Gastrocnemius medialis (tissue), 4 donors: ENCODE measurements at regions not wholly inside any gene's neighbourhood (a gene's known extent, or its start where the extent isn't known, plus 50 kb on each side); places are given as distances from the start of the nearest gene placed in this dataset.

Experiments
- ATAC-seq, 2 donors: fragments of 150-250 bp; one replicate each; pipeline ENCODE4 v1.9.1; 2016
- DNase-seq, 2 donors: peaks; one replicate each; pipeline ENCODE4 v3.0.0-alpha.2; 2019
- H3K27ac ChIP-seq, 4 donors: fragments of 200-600 bp; sonication (generic); 1 replicate in 1 of 4; 2 replicates in 3 of 4; pipeline ENCODE4 v1.5.1; 2016 to 2018; ENCODE audit warnings: mild to moderate bottlenecking in 2 of 4, moderate library complexity in 1 of 4
- H3K27me3 ChIP-seq, 3 donors: fragments of 200-600 bp; sonication (generic) in 2 of 3; 1 replicate in 1 of 3; 2 replicates in 2 of 3; pipeline versions ENCODE4 v1.5.1 to v1.6.0; 2016 to 2019; ENCODE audit warnings: mild to moderate bottlenecking in 1 of 3, moderate library complexity in 1 of 3
- H3K36me3 ChIP-seq, 2 donors: fragments of 200-600 bp; sonication (generic) in 1 of 2; one replicate each; pipeline ENCODE4 v1.5.1; 2017 to 2018
- H3K4me1 ChIP-seq, 2 donors: fragments of 200-600 bp; sonication (generic) in 1 of 2; one replicate each; pipeline ENCODE4 v1.5.1; 2016 to 2017; ENCODE audit warnings: mild to moderate bottlenecking in 2 of 2
- H3K4me3 ChIP-seq, 4 donors: fragments of 200-600 bp; sonication (generic) in 3 of 4; 1 replicate in 1 of 4; 2 replicates in 3 of 4; pipeline ENCODE4 v1.5.1; 2016 to 2019; ENCODE audit warnings: mild to moderate bottlenecking in 2 of 4
- H3K9me3 ChIP-seq, 3 donors: fragments of 200-600 bp; sonication (generic) in 2 of 3; 1 replicate in 1 of 3; 2 replicates in 2 of 3; pipeline ENCODE4 v1.5.1; 2016 to 2019
- CTCF ChIP-seq, 5 experiments: fragments of 450-650 bp in 3 of 5; fragments of 200-600 bp in 2 of 5; sonication (generic) in 2 of 5; IDR thresholded peaks in 4 of 5; conservative IDR thresholded peaks in 1 of 5; 1 replicate in 4 of 5; 2 replicates in 1 of 5; pipeline ENCODE4 v1.5.1; 2016 to 2019; ENCODE audit warnings: antibody characterized with exemption in 5 of 5, mild to moderate bottlenecking in 3 of 5, moderate library complexity in 3 of 5
- POLR2A ChIP-seq, 2 donors: fragments of 450-650 bp; IDR thresholded peaks; one replicate each; pipeline ENCODE4 v1.6.1; 2017; ENCODE audit warnings: antibody characterized with exemption in 2 of 2, mild to moderate bottlenecking in 2 of 2, moderate library complexity in 2 of 2
- in situ Hi-C, 4 donors: fragments of 200-750 bp; cut with MboI; loops; one replicate each; pipeline versions ENCODE4 v1.15.0 to v1.8.0; 2017; ENCODE audit warnings: low sequenced_read_pairs in 4 of 4
- intact Hi-C: fragments of 100-400 bp; cut with DNase I; formaldehyde crosslinking; loops from one replicate; pipeline ENCODE4 v1.15.1; 2023; ENCODE audit warnings: low total_unique reads

- no peaks in the 10 kb centered on the region for H3K4me1 ChIP-seq
- no peaks in the 10 kb centered on the region for H3K36me3 ChIP-seq
- H3K9me3 ChIP-seq, result peaks cover 0 to 5% (median 0%) of the 10 kb centered on the region in 3 donors
- DNase-seq (no peak), ATAC-seq (no peak)
- no peaks in the 10 kb centered on the region for H3K27me3 ChIP-seq
- TF ChIP-seq POLR2A (IDR thresholded peaks at IDR 0.05) (no peak), CTCF (IDR thresholded peaks at IDR 0.05 in 4 of 5, conservative IDR thresholded peaks at IDR 0.05 in 1 of 5) (no peak)
- intact Hi-C loops, result no loop called here
- H3K27ac ChIP-seq, result no peak overlapping the region
- H3K4me3 ChIP-seq, result no peak overlapping the region
- in situ Hi-C loops, result no loop called here
Measured at GRCh38 chr6:44527181-44527580, 139.7 kb downstream of the CDC5L start.

- H3K36me3 ChIP-seq, result no peaks in the 10 kb centered on the region
- in situ Hi-C loops (no loop called here), intact Hi-C loops (no loop called here)
- ATAC-seq (no peak), DNase-seq (no peak)
- H3K27me3 ChIP-seq, result no peaks in the 10 kb centered on the region
- no peak overlapping the region for H3K27ac ChIP-seq
- H3K9me3 ChIP-seq, result peaks cover 0 to 5% (median 0%) of the 10 kb centered on the region in 3 donors
- no peak for TF ChIP-seq POLR2A (IDR thresholded peaks at IDR 0.05)
- no peak for TF ChIP-seq CTCF (IDR thresholded peaks at IDR 0.05 in 4 of 5, conservative IDR thresholded peaks at IDR 0.05 in 1 of 5)
- H3K4me1 ChIP-seq, result no peaks in the 10 kb centered on the region
- no peak overlapping the region for H3K4me3 ChIP-seq
Measured at GRCh38 chr6:44527583-44528369, 140.3 kb downstream of the CDC5L start.

GRCh38 chr6:44528370-44528644 lies 140.8 kb downstream of the CDC5L start:
- Histone ChIP-seq H3K27ac (no peak overlapping the region), H3K4me3 (no peak overlapping the region), H3K36me3 (no peaks in the 10 kb centered on the region), H3K27me3 (no peaks in the 10 kb centered on the region), H3K9me3 (peaks cover 0 to 5% (median 0%) of the 10 kb centered on the region in 3 donors), H3K4me1 (no peaks in the 10 kb centered on the region)
- TF ChIP-seq POLR2A (IDR thresholded peaks at IDR 0.05), result no peak
- TF ChIP-seq CTCF (IDR thresholded peaks at IDR 0.05 in 4 of 5, conservative IDR thresholded peaks at IDR 0.05 in 1 of 5), result no peak
- in situ Hi-C loops, result no loop called here
- no peak for ATAC-seq
- DNase-seq, result no peak
- intact Hi-C loops, result no loop called here

- no peaks in the 10 kb centered on the region for H3K4me1 ChIP-seq
- no peaks in the 10 kb centered on the region for H3K36me3 ChIP-seq
- no peak for ATAC-seq
- DNase-seq, result no peak
- H3K27ac ChIP-seq, result no peak overlapping the region
- H3K4me3 ChIP-seq, result no peak overlapping the region
- H3K27me3 ChIP-seq, result no peaks in the 10 kb centered on the region
- intact Hi-C loops (no loop called here), in situ Hi-C loops (no loop called here)
- H3K9me3 ChIP-seq, result peaks cover 0 to 2% (median 0%) of the 10 kb centered on the region in 3 donors
- no peak for TF ChIP-seq POLR2A (IDR thresholded peaks at IDR 0.05)
- no peak for TF ChIP-seq CTCF (IDR thresholded peaks at IDR 0.05 in 4 of 5, conservative IDR thresholded peaks at IDR 0.05 in 1 of 5)
Measured at GRCh38 chr6:44528716-44529115, 141.2 kb downstream of the CDC5L start.
